OCI-LY1 (cell line): ENCODE measurements at regions not wholly inside any gene's neighbourhood (a gene's known extent, or its start where the extent isn't known, plus 50 kb on each side); places are given as distances from the start of the nearest gene placed in this dataset.

Experiments used
- H2AFZ ChIP-seq: fragments of 200-600 bp; sonication (generic), shearing (Covaris generic); 2 replicates; pipeline ENCODE4 v1.6.0; 2014; ENCODE audit warnings: antibody characterized with exemption, mild to moderate bottlenecking, low read length
- H3F3A ChIP-seq: fragments of 200-600 bp; sonication (generic), shearing (Covaris generic); 2 replicates; pipeline ENCODE4 v1.6.0; 2014; ENCODE audit warnings: mild to moderate bottlenecking, antibody characterized with exemption, low read length, moderate library complexity; ENCODE audit not compliant: insufficient read depth
- H3K27ac ChIP-seq: fragments of 200-600 bp; sonication (generic); 2 replicates; pipeline ENCODE4 v1.5.1; 2014; ENCODE audit warnings: low read length, mixed run types, mild to moderate bottlenecking, low read depth; ENCODE audit not compliant: poor library complexity, severe bottlenecking
- H3K27me3 ChIP-seq: fragments of 200-600 bp; sonication (generic); 2 replicates; pipeline ENCODE4 v1.6.0; 2014; ENCODE audit warnings: antibody characterized with exemption, mild to moderate bottlenecking, low read length, moderate library complexity; ENCODE audit not compliant: insufficient read depth
- H3K36me3 ChIP-seq: fragments of 200-600 bp; sonication (generic); 2 replicates; pipeline ENCODE4 v1.6.1; 2014; ENCODE audit warnings: mild to moderate bottlenecking, antibody characterized with exemption, low read length, moderate library complexity, mixed read lengths; ENCODE audit not compliant: insufficient read depth
- H3K4me1 ChIP-seq: fragments of 200-600 bp; sonication (generic); 2 replicates; pipeline ENCODE4 v1.5.1; 2014; ENCODE audit warnings: mild to moderate bottlenecking, low read length, moderate library complexity; ENCODE audit not compliant: insufficient read depth, severe bottlenecking
- H3K4me2 ChIP-seq: fragments of 200-600 bp; sonication (generic), shearing (Covaris generic); 2 replicates; pipeline ENCODE4 v1.6.1; 2014; ENCODE audit warnings: low read length
- H3K4me3 ChIP-seq: fragments of 200-600 bp; sonication (generic); 2 replicates; pipeline ENCODE4 v1.5.1; 2014; ENCODE audit warnings: low read length, low read depth, mild to moderate bottlenecking, mixed read lengths; ENCODE audit not compliant: poor library complexity, severe bottlenecking
- H3K79me2 ChIP-seq: fragments of 200-600 bp; shearing (Covaris generic); 2 replicates; pipeline ENCODE4 v1.6.1; 2016; ENCODE audit warnings: mixed run types, low read length, mixed read lengths; ENCODE audit not compliant: insufficient read depth
- H3K9ac ChIP-seq: fragments of 200-600 bp; sonication (generic), shearing (Covaris generic); 2 replicates; pipeline ENCODE4 v1.6.1; 2014; ENCODE audit warnings: mild to moderate bottlenecking, low read length, mixed read lengths
- H3K9me2 ChIP-seq: fragments of 200-600 bp; sonication (generic), shearing (Covaris generic); 2 replicates; pipeline ENCODE4 v1.6.1; 2014; ENCODE audit warnings: low read depth, mild to moderate bottlenecking, low read length, mixed read lengths
- H3K9me3 ChIP-seq: fragments of 200-600 bp; shearing (Covaris generic); 2 replicates; pipeline ENCODE4 v1.6.1; 2014; ENCODE audit warnings: low read length, mixed read lengths
- H4K20me1 ChIP-seq: fragments of 200-600 bp; sonication (generic), shearing (Covaris generic); 2 replicates; pipeline ENCODE4 v1.6.0; 2016; ENCODE audit warnings: mild to moderate bottlenecking, low read length; ENCODE audit not compliant: insufficient read depth
- CTCF ChIP-seq: fragments of 200-600 bp; sonication (generic), shearing (Covaris generic); IDR thresholded peaks from 2 replicates; pipeline ENCODE4 v1.5.1; 2017; ENCODE audit warnings: mild to moderate bottlenecking, antibody characterized with exemption, low read length, moderate library complexity, mixed read lengths
- EZH2 ChIP-seq: fragments of 200-600 bp; sonication (generic), shearing (Covaris generic); IDR thresholded peaks from 2 replicates; pipeline ENCODE4 v1.8.0; 2017; ENCODE audit warnings: borderline replicate concordance, mixed run types, mild to moderate bottlenecking, antibody characterized with exemption, low read length, moderate library complexity, mixed read lengths

- Histone ChIP-seq H3K27me3 (0 out of 2 replicates have a peak, but pooled peaks cover 3% of the 10 kb centered on the region), H3K4me2 (no peak overlapping the region), H3K4me3 (no peak overlapping the region), H3K4me1 (no peaks in the 10 kb centered on the region), H2AFZ (no peak overlapping the region), H3K9ac (no peak overlapping the region), H4K20me1 (no peaks in the 10 kb centered on the region), H3K79me2 (no peaks in the 10 kb centered on the region), H3K27ac (no peak overlapping the region), H3F3A (no peaks in the 10 kb centered on the region), H3K9me2 (no peaks in the 10 kb centered on the region), H3K9me3 (no peaks in the 10 kb centered on the region), H3K36me3 (no peaks in the 10 kb centered on the region)
- TF ChIP-seq CTCF (no peak), EZH2 (no peak)
Observed at GRCh38 chr1:208374391-208374941, 130.3 kb upstream of the PLXNA2 start.

- Histone ChIP-seq H3F3A (no peaks in the 10 kb centered on the region), H3K9me2 (no peaks in the 10 kb centered on the region), H4K20me1 (no peaks in the 10 kb centered on the region), H3K27me3 (no peaks in the 10 kb centered on the region), H3K9ac (no peak overlapping the region), H3K4me1 (no peaks in the 10 kb centered on the region), H3K27ac (no peak overlapping the region), H2AFZ (no peak overlapping the region), H3K79me2 (no peaks in the 10 kb centered on the region), H3K4me2 (no peak overlapping the region), H3K9me3 (no peaks in the 10 kb centered on the region), H3K4me3 (no peak overlapping the region), H3K36me3 (no peaks in the 10 kb centered on the region)
- TF ChIP-seq EZH2 (no peak), CTCF (no peak)
Observed at GRCh38 chr1:208381481-208381880, 137.3 kb upstream of the PLXNA2 start.

GRCh38 chr1:208387908-208388811 lies 144.0 kb upstream of the PLXNA2 start:
- Histone ChIP-seq H3K4me3 (no peak overlapping the region), H3K9me3 (no peaks in the 10 kb centered on the region), H3K9ac (no peak overlapping the region), H4K20me1 (no peaks in the 10 kb centered on the region), H3K4me2 (no peak overlapping the region), H3K27ac (no peak overlapping the region), H2AFZ (no peak overlapping the region), H3K36me3 (no peaks in the 10 kb centered on the region), H3F3A (no peaks in the 10 kb centered on the region), H3K27me3 (no peaks in the 10 kb centered on the region), H3K4me1 (no peaks in the 10 kb centered on the region), H3K9me2 (no peaks in the 10 kb centered on the region), H3K79me2 (no peaks in the 10 kb centered on the region)
- TF ChIP-seq EZH2, result no peak
- no peak for TF ChIP-seq CTCF
